ENCODE measurements at regions not wholly inside any gene's neighbourhood (a gene's known extent, or its start where the extent isn't known, plus 50 kb on each side); places are given as distances from the start of the nearest gene placed in this dataset.

- no peaks in the 10 kb centered on the region for H3K36me3 ChIP-seq (ENCODE audit: control insufficient read depth in 2 of 2, extremely low read depth in 1 of 2, insufficient read depth in 2 of 2, low read length in 2 of 2)
- no TSS peak for BruUV-seq (replicated peaks)
- H4K20me1 ChIP-seq (replicated peaks; ENCODE audit: control insufficient read depth, extremely low read depth, insufficient read depth, low read length): no peaks in the 10 kb centered on the region
- no peak overlapping the region for H3K27ac ChIP-seq (ENCODE audit: insufficient read depth, low read depth, low read length)
- POLR2A ChIA-PET: no interaction called here
- H3K4me3 ChIP-seq (replicated peaks in 1 of 3; ENCODE audit: insufficient read depth in 1 of 3, low read depth in 1 of 3, low read length in 3 of 3): no peak overlapping the region
- H3K4me2 ChIP-seq (ENCODE audit: insufficient read depth, low read length): no peak overlapping the region
- H3K9ac ChIP-seq (replicated peaks; ENCODE audit: extremely low read depth, insufficient read depth, low read length): no peak overlapping the region
- no peaks in the 10 kb centered on the region for H3K4me1 ChIP-seq (ENCODE audit: control insufficient read depth, extremely low read depth, insufficient read depth, low read length)
- DNase-seq (ENCODE audit: low read depth, low spot score): no peak
- H3K9me3 ChIP-seq (replicated peaks; ENCODE audit: control insufficient read depth, insufficient read depth, low read length): no peaks in the 10 kb centered on the region
- intact Hi-C loops (cut with micrococcal nuclease) (no loop called here), dilution Hi-C loops (cut with MboI; ENCODE audit: extremely low pct_ligation_motif_present, low sequenced_read_pairs) (no loop called here)
- CTCF ChIA-PET: no interaction called here
- no peaks in the 10 kb centered on the region for H3K79me2 ChIP-seq (ENCODE audit: control insufficient read depth, insufficient read depth, low read length)
- H2AFZ ChIP-seq (ENCODE audit: low read depth, low read length): no peak overlapping the region
- no peaks in the 10 kb centered on the region for H3K9me1 ChIP-seq (replicated peaks; ENCODE audit: control insufficient read depth, extremely low read depth, insufficient read depth, low read length)
- no peaks in the 10 kb centered on the region for H3K27me3 ChIP-seq (ENCODE audit: control insufficient read depth in 2 of 2, insufficient read depth in 2 of 2, low read length in 2 of 2)
- no peak for TF ChIP-seq MAX (IDR thresholded peaks at IDR 0.05; ENCODE audit: insufficient read depth, insufficient read length)
- no peak for TF ChIP-seq GATA2 (IDR thresholded peaks at IDR 0.05; ENCODE audit: insufficient read depth, insufficient read length, low read depth, low read length)
- no peak for TF ChIP-seq POLR2AphosphoS5 (IDR thresholded peaks at IDR 0.05; ENCODE audit: insufficient read depth, low read depth, low read length)
- TF ChIP-seq POLR2A (IDR thresholded peaks at IDR 0.05; ENCODE audit: low read depth, low read length): no peak
- TF ChIP-seq CTCF (IDR thresholded peaks at IDR 0.05; ENCODE audit: extremely low read depth in 1 of 2, insufficient read depth in 1 of 2, low read depth in 1 of 2, low read length in 2 of 2): no peak
- no peak for TF ChIP-seq MYC (IDR thresholded peaks at IDR 0.05; ENCODE audit: low read depth, low read length)
- no peak for TF ChIP-seq EZH2 (IDR thresholded peaks at IDR 0.05; ENCODE audit: borderline replicate concordance, low read depth, low read length, severe bottlenecking)
- no peak for TF ChIP-seq FOS (IDR thresholded peaks at IDR 0.05; ENCODE audit: borderline replicate concordance, insufficient read depth, low read length)
- no peak for TF ChIP-seq JUN (IDR thresholded peaks at IDR 0.05; ENCODE audit: borderline replicate concordance, insufficient read depth, insufficient read length, low read depth)
- no peak for FAIRE-seq
These were observed 97.3 kb downstream of the PDGFA start for GRCh38 chr7:422191-422885.

All from endothelial cell of umbilical vein (primary cell).